ENCODE measurements at regions not wholly inside any gene's neighbourhood (a gene's known extent, or its start where the extent isn't known, plus 50 kb on each side); places are given as distances from the start of the nearest gene placed in this dataset.

DNA sequence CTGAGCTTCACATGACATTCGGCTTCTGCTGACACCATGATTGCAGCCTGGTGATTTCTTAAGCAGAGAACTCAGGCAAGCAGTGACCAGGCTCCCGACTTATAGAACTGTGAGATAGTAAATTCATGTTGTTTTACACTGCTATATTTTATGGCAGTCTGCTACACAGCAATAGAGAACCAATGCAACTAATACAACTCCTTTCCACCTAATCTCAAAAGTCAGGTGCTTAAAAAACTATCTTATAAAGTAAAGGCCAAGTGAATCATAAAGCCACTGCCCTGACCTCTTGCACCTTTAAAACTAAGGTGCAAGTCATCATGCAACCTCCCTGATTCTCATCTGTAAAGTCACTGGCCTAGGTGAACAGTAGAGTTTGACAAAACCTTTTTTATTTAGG lies 95.3 kb upstream of the GLS start:
- DNase-seq: no peak

DNA sequence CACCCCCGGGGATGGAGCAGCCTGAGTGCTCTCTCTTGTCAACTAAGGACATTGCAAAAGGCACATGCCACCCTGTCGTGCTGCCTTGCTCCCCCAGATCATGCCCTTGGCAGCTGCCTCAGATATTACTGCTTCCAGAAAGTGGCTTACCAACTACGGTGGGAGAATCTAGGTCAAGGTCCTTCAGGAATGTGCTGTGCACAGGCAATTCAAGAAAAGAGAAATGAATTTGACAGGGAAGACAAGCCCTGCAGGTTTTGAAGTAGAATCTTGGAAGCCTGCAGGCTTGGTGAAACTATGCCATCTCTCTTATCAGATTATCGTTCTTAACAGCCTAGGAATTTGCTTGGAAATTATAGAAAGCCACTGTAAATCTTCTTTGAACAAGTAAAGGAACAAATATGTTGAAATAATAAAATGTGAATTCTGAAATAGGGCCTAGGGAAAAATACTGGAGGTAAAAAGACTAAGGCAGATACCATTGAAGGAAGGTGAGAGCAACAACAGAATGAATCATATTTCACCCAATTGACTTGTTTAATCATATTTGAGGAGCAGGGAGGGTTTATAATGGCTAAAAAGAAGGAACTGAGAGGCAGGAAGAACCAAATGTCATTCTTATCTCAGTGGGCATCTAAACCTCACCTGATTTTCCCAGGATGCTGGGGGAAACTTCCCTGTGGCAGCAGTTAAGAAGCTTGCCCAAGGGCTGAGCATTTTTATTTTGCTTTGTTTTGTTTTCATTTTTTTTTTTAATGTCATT lies 94.0 kb upstream of the GLS start:
- DNase-seq: no peak

DNA sequence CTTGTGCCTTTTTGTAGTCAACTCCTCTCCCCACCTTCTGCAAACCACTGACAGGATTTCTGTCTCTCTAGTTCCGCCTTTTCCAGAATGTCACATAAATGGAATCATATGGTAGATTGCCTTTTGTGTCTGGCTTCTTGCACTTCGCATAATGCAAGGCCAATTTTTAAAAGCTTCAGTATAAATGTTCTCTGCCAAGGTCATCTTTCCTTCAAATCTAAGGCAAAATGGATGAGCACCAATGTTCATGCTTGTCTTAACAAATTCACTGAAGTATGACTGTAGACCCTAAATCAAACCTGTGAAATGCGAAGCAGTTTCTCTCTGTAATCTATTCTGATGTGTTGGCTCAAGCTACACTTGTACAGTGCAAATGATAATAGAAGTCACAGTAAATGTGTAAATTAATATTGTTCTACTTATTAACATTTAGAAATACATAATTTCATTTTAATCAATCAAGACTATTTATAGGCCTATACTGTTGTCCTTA lies 92.8 kb upstream of the GLS start:
- no peak for DNase-seq

DNA sequence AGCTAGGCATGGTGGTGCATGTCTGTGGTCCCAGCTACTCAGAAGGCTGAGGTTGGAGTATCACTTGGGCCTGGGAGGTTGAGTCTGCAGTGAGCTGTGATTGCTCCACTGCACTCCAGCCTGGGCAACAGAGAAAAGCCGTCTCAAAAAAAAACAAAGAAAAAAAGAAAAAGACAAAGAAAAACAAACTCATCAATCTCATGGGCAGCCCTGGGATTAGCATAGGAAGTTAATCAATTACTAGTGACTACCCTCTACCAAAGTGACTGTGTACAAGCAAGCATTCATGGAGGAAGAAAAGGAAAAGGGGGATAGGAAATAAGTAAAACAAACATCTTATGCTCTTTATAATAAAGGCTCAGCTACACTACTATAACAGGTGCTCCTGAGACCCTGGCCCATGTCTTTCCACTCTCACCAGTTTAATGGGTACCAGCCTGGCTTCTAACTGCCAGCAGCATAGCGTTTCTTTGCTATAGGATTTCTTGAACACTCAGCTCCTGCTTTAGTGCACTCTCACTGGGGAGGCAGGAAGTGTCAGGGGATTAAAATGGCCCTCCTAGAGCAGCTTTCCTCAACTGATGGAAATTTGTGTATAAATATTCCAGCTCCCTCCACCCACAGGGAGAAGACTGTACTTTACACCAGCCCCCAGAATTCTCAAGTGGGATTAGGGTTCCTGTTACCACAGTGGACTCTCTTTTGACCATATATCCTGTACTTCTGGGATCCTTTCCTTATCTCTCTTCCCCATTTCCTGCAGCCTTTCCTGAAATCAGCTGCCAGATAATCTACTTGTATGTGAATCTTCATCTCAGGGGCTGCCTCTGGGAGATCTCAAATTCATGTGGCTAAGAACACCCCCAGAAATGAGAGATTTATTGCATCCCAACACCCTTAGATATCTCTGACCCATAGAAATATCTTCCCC lies 91.3 kb upstream of the GLS start:
- no peak for DNase-seq

DNA sequence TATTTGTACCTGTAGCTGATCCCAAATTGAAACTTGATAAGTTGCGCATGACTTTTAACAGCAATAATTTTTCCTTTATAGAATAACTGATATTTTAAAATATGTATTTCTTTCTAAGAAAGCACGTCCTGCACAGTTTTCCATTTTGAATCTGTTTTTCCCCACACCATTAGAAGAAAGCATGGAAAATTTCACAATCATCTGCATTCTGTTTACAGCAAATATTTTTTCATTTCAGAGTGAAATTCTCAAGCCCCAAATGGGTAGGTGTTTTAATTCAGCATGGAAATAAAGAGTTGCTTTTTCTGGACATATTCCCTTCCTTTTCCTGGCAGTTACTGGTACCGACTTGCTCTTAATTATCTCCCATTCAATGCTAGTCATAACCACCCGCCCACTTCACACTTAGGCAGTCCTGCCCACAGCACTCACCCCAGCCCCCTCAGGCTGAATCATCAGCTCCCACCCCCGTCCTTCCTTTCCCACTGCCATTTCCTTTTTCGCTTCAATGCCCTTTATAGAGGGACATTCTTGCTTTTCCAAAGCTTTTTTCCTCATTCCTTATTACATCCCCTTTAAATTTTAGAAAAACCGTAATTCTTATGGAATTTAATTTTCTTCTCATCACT lies 89.2 kb upstream of the GLS start:
- no peak for DNase-seq

DNA sequence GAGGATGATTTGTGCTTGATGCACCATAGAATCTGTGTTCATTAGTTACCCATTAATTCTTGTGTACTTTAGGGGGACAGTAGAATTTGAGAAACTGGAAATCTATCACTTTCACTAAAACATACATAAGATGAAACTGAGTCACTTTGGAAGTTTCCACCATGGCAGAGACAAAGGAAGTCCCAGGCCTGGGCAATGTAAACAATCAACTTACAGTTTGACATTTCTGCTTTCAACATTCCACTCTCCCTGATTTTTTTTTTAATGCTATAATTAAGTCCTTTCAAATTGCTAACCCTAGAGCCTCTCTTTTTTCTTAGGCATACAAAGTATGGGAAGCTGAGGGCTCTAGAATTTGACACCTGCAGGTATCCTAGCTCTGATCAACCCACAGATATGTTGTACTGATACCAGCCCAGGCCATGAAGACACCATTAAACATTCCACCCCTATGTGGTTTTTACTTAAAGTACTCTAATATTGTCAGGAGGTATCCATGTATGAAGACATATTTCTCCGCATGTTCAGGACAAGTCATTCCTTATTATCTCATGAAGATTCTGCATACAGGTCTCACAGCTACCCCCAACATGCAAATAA lies 88.5 kb upstream of the GLS start:
- DNase-seq: no peak

DNA sequence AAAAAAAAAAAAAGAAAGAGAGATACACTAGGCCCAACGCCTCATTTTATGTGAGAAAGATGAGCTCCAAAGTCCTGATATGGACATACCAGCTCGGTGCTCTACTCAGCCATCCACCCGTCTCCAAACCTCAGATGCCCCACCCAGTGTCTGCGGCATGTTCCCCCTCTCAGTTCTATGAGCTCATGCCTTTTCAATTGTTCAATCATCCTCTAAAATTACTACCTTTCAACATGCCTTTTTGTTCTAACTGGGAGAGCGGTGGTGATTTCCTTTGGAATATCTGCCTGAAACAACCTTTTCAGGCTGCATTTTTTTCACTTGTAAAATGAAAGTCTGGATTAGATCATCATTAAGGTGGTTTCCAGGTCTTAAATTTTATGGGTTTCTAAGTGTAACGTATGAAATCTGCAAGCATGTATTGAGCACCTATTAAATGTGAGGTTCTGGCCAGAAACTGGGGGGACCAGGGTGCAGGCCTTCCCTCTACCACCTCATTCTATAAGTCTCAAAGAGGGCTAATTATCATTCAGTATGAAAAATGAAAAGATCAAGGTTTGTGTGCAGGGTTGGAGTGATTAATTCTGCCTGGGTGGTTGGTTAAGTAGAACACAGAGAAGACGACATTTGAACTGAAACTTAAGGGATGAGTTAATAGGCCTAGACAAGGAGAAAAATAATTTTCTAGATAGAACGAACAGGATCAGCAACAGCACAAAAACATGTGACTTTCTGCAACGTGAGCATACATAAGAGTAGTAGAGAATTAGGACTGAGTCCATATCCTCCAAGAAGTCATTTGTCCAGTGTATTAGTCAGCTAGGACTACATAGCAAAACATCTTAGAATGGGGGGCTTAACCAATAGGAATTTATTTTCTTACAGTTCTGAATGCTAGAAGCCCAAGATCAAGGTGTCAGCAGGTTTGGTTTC lies 87.4 kb upstream of the GLS start:
- no peak for DNase-seq

DNA sequence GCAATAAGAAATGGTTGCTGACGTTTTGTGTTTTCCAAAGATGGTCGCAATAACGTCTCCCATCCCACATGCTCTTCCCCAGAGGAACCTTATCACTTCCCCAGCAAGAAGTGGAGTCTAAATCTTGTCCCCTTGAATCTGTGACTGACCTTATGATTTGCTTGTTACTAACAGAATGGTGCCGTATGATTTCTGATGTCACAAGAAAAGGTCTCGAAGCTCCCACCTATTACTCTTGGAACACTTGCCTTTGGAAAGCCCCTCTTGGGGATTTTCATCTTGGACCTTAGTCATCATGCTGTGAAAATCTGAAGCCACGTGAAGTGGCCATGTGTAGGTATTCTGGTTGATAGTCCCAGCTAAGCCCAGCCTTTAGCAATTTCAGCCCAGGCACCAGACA lies 86.2 kb upstream of the GLS start:
- DNase-seq: no peak

DNA sequence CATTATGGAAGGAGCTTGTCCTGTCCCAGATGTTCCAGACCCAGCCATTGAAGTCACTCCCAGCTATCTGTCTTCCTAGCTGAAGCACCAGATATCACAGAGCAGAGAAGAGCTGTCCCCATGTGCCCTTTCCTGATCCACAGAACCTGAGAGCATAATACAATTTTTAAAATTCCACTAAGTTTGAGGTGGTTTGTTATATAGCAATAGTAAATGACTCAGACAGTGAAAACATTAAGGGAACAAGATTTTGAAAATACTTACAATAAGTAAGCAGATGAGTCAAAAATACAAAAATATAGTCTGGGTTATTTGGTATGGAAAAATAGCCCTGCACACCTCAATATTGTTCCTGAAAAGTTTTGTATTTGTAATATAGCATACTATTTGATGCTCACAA lies 85.8 kb upstream of the GLS start:
- DNase-seq: no peak

DNA sequence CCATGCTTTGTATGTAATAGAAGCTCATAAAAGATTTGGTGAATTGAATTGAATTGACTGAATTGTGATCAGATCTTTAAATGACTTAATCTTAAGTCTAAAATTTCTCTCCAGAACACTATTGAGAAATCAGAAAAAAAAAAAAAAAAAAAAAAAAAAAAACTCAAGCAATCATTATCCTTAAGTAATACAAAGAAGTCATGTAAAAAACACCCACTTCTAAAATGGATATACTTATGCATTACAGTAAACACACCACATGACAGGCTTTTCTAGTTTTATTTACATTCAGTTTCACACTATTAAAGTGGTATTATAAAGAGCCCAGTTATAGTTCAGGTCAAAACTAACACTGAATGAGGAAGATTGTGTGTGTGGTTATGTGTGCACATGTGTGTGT lies 84.9 kb upstream of the GLS start:
- DNase-seq: no peak

DNA sequence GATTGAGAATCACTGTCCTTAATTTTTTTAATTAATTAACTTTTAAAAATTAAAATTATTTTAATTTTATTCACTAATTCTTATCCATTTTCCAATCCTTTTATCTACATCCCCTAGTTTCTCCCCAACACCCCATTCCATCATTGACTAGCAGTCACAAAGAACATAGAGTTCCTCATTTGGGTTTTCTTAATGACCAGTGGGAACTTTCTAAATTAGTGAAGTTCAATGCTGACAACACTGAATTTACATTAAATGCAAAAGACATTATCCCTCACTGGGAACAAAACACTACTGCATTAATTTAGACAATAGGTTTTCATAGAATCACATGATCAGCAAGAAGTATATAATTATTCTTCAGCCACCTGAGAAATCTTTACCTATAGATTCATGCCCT lies 80.6 kb upstream of the GLS start:
- no peak for DNase-seq

DNA sequence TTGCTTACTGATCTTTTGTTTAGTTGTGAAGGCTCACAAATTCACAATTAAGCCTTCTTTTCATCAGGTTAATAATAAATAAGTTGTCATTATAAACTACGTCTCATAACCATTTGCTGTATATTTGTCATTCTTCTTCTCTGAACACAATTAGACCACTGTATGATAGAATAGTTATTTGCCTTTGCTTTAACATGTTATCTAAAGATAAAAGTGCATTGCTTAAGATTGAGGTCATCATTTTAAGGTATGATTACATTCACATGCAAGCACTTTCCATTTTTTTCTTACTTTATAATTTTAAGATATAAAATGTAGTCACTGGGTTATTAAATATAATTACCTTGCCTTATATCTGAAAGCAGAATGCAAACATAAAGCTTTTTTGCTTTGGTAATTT lies 80.1 kb upstream of the GLS start:
- no peak for DNase-seq

DNA sequence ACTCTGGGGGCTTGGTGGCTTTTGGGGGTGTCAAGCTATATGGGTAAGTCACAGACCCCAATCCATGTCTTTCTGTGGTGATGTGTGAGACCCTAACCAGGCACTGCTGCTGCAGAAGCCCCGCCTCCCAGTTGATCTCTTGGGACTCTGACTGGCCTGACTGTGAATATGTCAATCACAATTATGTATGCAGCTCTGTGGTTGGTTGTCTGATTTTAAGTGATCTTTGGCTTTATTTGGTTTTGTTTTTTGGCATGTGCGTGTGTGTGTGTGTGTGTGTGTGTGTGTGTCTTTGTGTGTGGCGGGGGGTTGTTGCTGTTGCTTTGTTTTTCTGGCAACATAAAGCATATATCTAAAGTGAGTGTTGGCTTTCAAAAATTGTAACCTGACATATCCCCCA lies 78.5 kb upstream of the GLS start:
- peak; percentile 20 for DNase-seq

DNA sequence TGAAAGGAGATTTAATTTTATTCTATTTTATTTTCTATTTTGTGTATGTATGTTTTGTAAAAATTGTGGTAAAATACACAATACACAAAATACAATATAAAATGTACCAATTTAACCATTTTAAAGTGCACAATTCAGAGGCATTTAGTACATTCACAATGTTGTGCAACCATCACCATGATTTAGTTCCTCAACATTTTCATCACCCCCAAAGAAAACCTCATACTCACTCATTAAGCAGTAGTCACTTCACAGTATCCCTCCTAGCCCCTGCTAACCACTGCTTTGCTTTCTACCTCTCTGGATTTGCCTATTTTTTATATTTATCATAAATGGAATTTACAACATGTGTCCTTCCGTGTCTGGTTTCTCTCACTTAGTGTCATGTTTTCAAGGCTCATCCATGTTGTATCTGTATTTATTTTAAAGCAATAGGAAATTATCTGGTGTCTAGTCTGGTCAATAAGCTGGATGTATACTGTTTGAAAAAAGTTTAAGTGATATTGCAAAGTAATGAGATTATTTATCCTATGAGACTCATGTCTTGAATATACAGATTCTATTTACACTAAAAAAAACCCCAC lies 77.9 kb upstream of the GLS start:
- DNase-seq: peak; percentile 52

DNA sequence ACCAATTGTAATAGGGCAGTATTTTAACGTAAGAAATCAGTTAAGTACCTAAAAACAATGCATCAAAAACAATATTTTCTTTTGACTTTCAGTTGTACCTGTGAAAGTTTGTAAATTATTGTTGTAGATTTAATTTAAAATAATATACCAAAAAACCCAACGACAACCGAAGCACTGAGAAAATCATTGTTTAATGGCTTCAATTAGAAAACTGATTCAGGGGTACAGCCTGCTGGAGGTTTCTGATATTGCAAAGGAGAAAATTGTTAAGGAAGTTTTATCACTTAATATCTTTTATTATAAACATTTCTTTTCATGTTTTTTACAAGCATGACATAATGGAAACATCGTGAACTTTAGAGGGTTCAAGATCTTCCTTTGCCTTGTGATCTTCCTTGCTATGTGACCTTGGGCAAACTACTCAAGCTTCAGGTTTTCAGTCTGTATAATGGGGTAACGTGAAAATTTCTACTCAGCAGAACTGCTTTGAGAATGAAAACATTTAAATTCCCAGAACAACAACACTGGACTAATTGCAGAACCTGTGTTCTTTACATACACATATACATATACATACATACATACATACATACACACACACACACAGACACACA lies 76.3 kb upstream of the GLS start:
- DNase-seq: peak; percentile 15

DNA sequence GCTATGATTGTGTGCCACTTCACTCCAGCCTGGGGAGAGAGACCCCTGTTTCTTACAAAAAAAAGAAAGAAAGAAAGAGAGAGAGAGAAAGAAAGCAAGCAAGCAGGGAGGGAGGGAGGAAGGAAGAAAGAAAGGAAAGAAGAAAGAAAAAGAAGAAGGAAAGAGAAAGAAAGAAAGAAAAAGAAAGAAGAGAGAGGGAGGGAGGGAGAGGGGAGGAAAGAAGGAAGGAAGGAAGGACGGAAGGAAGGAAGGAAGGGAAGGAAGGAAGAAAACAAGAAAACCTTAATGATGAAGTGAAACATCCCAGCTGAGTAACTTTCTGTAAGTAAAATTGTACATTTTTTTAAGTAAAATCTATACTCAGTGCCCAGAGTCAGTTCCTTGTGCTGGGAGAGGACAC lies 75.5 kb upstream of the GLS start:
- no peak for DNase-seq

DNA sequence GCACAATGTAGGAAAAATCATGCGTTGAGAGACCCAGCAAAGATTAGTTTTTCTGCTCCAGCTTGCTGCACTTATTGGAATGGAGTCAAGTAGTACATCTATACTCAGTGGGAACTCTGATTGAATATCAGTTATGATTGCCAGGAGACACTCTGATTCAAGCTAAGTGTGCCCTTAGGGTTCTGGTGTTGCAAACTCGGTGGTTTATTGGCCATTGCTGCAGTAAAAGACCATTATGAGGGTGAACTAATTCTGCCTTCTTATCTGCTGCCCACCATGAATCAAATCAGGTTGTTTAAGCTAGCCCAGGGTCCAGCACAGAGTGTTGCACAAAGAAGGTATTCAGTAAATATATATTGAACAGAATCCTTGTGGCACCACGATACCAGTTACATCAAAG lies 74.8 kb upstream of the GLS start:
- no peak for DNase-seq

DNA sequence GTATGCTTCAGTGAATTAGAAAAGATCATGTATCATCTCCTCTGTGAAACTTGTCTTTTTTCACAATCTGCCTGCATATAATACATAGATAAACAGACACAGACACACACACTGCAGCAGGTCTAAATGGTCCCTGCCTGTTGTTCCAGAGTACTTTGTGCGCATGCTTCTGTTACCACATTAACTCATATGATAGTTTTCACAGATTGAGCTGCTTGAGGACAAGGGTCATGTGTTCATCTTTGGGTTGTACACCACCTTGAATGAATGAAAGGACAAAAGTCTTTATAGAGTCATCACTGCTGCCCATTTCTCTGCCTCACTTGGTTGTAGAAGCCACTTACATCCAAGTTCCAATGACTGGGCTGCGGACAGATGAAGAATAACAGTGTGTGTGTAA lies 72.7 kb upstream of the GLS start:
- DNase-seq: no peak

DNA sequence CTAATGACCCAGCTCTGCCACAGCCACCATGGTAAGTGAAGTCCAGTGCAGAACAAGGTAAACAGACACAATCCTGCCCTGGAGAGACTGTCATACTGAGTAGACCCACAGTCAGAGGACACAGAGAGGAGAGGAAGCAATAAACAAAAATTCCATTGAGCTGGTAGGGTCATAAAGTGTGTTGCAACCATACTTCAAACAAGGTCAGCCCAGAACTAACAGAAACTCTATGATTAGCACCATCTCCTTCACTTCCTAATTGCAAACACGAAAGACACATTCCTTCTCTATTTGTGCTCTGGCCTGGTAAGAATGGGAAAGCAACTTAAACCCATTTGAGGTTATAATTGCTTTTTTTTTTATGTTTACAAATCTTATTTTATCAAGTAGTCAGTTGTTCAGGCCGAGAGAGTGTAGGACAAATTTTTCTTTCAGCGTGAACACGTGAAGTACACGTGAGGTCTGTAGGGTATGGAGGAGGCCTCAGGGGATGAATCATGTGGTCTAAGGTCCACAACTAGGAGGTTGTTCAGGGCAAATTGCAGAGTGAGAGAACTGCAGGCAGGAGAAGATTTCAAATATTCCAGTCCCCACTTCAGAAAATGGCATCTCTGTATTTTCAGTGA lies 71.4 kb upstream of the GLS start:
- DNase-seq: no peak

DNA sequence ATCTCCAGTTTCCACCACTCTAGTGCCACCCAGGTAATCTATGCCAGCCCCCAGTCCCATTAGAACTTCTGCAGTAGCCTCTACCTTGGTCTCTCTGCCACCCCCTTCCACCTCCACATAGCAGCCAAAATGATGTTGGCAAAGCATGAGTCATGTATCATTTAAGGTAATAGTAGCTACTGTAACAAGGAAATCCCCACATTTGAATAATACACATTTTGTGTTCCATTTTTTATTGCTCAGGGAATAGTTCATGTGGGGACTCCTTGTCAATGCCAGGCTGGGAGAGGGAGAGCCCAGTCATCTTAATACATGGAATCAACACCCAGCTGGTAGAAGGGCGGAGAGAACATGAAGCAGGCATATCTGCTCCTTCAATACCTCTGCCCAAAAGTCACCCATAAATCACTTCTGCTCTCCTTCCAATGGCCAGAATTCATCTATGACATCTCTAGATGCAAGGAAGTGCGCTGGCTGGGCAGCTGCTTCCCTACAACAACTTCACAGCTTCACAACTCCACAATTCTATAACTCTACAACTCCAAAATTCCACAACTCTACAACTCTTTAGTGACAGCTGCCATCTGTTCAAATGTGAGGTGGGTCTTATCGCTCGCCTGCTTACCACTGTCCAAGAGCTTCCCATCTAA lies 70.6 kb upstream of the GLS start:
- no peak for DNase-seq

Measured in NCI-H526 treated with DMSO at 0.1 percent for 48 hours (cell line).